C4-2B (cell line): ENCODE measurements at regions not wholly inside any gene's neighbourhood (a gene's known extent, or its start where the extent isn't known, plus 50 kb on each side); places are given as distances from the start of the nearest gene placed in this dataset.

ENCODE experiments used
- H3K27ac ChIP-seq: fragments of 450-650 bp; 2 replicates; pipeline ENCODE4 v1.5.1; 2017
- ZFX ChIP-seq: fragments of 450-650 bp; IDR thresholded peaks from 2 replicates; pipeline ENCODE4 v1.6.1; 2017
- TF ChIP-seq, protein P1 (sequence below): fragments of 450-650 bp; conservative IDR thresholded peaks from 2 replicates; pipeline ENCODE4 v1.5.1; 2017; ENCODE audit warnings: mild to moderate bottlenecking

DNA sequence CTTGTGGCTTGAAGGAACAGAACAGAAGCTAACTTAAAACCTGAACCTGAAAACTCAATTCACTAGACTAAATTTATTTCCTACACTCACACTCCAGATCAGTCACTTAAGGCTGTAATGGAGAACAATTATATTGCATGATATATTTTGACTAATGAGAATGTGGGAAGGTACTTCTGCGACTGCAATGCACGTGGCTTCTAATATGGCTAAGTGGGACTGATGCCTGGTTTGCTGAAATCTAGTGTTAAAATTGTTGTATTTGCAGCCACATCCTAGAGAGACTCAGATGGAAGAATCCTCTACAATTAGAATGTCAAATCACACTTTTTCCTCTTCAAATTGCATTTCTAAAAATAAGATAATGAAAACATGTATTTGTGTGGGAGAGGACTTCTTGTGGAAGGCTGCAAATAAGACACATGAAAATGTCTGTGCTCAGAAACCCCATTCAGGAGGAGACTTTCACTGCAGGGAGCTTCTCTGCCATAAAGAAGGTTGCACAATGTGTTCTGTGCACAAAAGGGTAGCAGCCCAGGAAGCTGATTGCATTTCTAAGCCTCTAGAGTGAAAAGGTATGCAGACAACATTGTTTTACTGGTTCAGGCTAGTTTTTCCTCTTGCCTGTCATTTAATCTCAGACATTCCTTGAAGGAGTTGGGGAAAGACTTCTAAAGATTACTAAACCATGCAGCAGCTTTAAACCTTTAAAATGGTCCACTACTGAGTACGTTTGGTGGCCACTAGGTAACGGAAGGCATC is 224.3 kb downstream of the NEDD1 start:
- no peak overlapping the region for H3K27ac ChIP-seq
- TF ChIP-seq, protein P1, sequence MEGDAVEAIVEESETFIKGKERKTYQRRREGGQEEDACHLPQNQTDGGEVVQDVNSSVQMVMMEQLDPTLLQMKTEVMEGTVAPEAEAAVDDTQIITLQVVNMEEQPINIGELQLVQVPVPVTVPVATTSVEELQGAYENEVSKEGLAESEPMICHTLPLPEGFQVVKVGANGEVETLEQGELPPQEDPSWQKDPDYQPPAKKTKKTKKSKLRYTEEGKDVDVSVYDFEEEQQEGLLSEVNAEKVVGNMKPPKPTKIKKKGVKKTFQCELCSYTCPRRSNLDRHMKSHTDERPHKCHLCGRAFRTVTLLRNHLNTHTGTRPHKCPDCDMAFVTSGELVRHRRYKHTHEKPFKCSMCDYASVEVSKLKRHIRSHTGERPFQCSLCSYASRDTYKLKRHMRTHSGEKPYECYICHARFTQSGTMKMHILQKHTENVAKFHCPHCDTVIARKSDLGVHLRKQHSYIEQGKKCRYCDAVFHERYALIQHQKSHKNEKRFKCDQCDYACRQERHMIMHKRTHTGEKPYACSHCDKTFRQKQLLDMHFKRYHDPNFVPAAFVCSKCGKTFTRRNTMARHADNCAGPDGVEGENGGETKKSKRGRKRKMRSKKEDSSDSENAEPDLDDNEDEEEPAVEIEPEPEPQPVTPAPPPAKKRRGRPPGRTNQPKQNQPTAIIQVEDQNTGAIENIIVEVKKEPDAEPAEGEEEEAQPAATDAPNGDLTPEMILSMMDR, result no peak
- no peak for TF ChIP-seq ZFX

DNA sequence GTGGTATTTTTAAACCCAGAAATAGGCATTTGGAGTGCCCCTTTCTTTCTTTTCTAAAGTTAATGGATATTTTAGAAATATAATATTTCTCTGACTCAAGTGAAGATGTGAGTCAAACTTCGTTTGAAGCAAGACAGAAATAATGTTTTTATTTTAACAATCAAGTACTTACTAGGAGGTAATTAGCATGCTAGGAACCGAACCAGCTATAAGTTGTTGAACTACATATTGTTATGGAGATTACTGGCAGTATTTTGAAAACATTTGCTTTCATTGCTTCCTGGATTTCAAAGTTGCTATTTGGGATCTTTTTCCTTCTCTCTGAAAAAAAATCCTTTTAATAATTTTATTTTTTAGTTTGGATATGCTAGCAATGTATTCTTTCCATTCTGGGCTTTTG is 225.2 kb downstream of the NEDD1 start:
- no peak for TF ChIP-seq ZFX
- TF ChIP-seq, protein P1, result no peak
- no peak overlapping the region for H3K27ac ChIP-seq

DNA sequence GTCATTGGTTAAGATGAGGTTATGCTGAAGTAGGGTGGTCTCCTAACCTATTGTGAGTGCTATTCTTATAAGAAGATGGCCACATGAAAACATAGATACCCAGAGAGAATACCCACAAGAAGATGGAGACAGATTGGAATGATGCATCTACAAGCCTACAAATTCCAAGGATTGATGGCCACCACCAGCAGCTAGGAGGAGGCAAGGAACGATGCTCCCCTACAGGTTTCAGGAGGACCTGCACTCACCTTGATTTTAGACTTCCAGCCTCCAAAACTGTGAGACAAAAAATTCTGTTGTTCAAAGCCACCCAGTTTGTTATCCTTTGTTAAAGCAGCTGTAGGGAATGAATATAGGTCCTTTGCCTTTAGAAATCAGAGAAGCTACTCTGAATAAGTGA is 227.4 kb downstream of the NEDD1 start:
- TF ChIP-seq ZFX, result no peak
- TF ChIP-seq, protein P1, result peak; percentile 24
- no peak overlapping the region for H3K27ac ChIP-seq

DNA sequence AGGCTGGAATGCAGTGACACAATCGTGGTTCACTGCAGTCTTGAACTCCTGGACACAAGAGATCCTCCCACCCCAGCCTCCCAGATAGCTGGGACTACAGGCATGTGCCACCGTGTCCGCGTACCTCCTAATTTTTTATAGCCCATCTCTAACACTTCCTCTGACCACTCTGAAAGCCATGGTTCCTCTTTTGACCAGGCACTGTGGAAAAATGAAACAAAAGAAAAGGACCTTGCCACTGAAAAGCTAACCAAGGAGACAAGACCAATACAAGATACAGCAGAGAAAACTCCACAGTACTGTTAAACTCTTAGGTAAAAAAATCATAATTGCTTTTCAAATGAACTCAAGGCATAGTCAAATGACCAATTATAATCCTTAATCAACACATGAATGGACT is 233.3 kb downstream of the NEDD1 start:
- no peak for TF ChIP-seq ZFX
- TF ChIP-seq, protein P1, result no peak
- no peak overlapping the region for H3K27ac ChIP-seq

DNA sequence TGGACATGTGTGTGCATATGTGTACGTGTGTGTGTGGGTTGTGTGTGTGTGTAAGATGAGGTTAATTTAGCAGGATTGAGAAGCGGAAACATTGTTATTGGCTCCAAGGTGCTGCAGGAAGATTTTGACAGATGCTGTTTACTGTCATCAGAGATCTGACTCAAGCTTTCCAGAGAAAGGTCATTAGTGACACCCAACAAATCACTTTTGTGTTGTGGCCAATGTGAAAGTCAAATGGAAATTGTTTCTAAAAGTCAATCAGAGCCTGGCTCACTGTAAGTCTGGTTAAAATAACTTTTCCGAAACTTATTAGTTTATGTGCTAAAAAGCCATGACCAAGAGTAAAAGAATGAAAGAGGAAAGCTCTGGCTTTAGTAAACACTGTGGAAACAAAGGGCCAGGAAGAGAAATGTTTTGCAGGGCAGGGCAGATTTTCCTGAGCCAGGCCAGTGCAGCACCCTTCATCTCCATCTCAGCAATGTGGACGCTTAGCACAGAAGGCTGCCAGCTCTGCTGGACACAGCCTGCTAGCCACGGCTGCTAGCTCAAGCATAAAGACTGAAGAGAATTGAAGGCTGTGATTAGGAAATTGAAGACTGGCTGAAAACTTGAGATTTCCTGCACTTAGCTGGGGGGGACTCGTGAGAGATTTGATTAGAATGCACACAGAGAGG is 235.8 kb downstream of the NEDD1 start:
- H3K27ac ChIP-seq, result no peak overlapping the region
- TF ChIP-seq, protein P1, result no peak
- TF ChIP-seq ZFX, result no peak

DNA sequence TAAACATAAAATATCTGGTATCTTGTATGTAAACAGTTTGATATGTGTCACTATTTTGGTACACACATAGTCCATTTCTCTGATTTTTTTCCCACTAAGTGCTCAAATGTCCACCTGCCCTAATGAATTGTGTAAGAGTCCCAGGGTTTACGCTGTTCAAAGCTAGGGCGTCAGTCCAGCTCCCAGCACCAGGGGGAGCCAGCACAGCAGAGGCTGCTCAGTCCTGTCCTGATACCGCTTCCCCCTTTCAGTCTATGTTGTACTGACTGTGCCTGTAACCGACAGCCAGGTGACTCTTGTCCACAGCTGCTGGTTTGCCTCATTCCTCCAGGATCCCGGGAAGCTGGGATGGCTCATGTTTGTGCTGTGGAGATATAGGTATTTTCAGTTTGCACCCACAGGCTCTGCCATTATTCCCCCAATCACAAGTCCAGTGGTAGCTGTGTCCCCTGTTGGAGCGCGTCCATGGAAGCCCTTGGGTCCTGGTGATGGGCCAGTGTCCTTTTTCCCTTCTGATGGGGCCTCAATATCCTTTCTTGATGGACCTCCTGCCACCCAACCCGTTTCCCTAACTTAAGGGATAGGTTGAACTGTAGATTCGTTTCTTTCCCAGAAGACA is 242.0 kb downstream of the NEDD1 start:
- no peak overlapping the region for H3K27ac ChIP-seq
- no peak for TF ChIP-seq ZFX
- TF ChIP-seq, protein P1, result peak; percentile 90

DNA sequence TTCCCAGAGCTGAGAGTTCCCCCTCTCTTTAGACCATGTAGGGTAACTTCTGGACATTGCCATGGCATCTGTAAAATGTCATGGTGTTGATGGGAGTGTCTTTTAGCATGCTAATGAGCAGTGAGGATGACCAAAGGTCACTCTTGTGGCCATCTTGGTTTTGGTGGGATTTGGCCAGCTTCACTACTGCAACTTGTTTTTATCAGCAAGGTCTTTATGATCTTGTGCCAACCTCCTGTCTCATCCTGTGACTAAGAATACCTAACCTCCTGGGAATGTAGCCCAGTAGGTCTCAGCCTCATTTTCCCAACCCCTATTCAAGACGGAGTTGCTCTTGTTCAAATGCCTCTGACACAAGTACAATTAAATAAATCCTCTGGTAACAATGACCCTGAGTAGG is 244.4 kb downstream of the NEDD1 start:
- H3K27ac ChIP-seq, result no peak overlapping the region
- no peak for TF ChIP-seq ZFX
- TF ChIP-seq, protein P1, result no peak
